K562 (cell line): ENCODE measurements at regions not wholly inside any gene's neighbourhood (a gene's known extent, or its start where the extent isn't known, plus 50 kb on each side); places are given as distances from the start of the nearest gene placed in this dataset.

ENCODE experiments used
- ATAC-seq: fragments of 200-7000 bp; cut with Tn5 transposase; 3 replicates; pipeline ENCODE4 v1.9.1; 2020; ENCODE audit warnings: moderate library complexity
- BruUV-seq: library from RNA; stranded (reverse); fragments of 400-500 nt; replicated peaks from 2 replicates; lab custom pipeline; 2021; lab: Mats Ljungman, UMichigan
- CTCF ChIA-PET: fragments of 300-600 bp; formaldehyde crosslinking; extraction: SDS; loops from one replicate; lab custom pipeline; 2021; ENCODE audit warnings: low intra/inter-chr PET ratio; lab: Yijun Ruan, JAX
- POLR2A ChIA-PET: fragments of 300-600, 350-650 bp; sonication (Branson Sonifier 250); formaldehyde crosslinking; extraction: SDS; loops from one replicate; lab custom pipeline; 2021; ENCODE audit warnings: antibody characterized with exemption, inconsistent platforms; lab: Yijun Ruan, JAX
- DNase-seq, 4 experiments: peaks; one replicate each; pipeline versions ENCODE4 v3.0.0 to v3.0.0-alpha.2; 2011 to 2018; ENCODE audit warnings: low spot score in 3 of 4, mixed read lengths in 3 of 4; ENCODE audit errors: extremely low read depth in 1 of 4
- FAIRE-seq: peaks from 2 replicates; lab custom pipeline; 2011; peaks lifted over from hg19 to GRCh38; lab: Jason Lieb, UNC
- H2AFZ ChIP-seq: 2 replicates; pipeline ENCODE4 v1.6.0; 2011; ENCODE audit warnings: low read depth, low read length, control low read depth, inconsistent platforms
- H3K27ac ChIP-seq: fragments of 200-600 bp; 3 replicates; pipeline ENCODE4 v1.8.0; 2011; ENCODE audit warnings: low read depth, mild to moderate bottlenecking, control low read depth, inconsistent platforms, low read length, moderate library complexity, mixed read lengths; ENCODE audit errors: extremely low read depth
- H3K27me3 ChIP-seq, 2 experiments: fragments of 300-600 bp in 1 of 2; 2 replicates in 1 of 2; 3 replicates in 1 of 2; pipeline versions ENCODE4 v1.6.0 to v1.8.0; 2011; ENCODE audit warnings: inconsistent platforms in 2 of 2, low read length in 2 of 2, mild to moderate bottlenecking in 1 of 2, mixed read lengths in 1 of 2, moderate library complexity in 1 of 2; ENCODE audit not compliant: control insufficient read depth in 2 of 2, insufficient read depth in 2 of 2
- H3K36me3 ChIP-seq: fragments of 300-600 bp; 3 replicates; pipeline ENCODE4 v1.8.0; 2011; ENCODE audit warnings: mild to moderate bottlenecking, low read length, inconsistent platforms; ENCODE audit not compliant: control insufficient read depth, insufficient read depth
- H3K4me1 ChIP-seq, 2 experiments: fragments of 200-600 bp in 1 of 2; replicated peaks in 1 of 2; 2 replicates in 1 of 2; 3 replicates in 1 of 2; pipeline versions ENCODE4 v1.5.1 to v1.8.0; 2011; ENCODE audit warnings: inconsistent platforms in 2 of 2, low read length in 2 of 2, mild to moderate bottlenecking in 1 of 2, mixed read lengths in 1 of 2, moderate library complexity in 1 of 2; ENCODE audit not compliant: control insufficient read depth in 2 of 2, insufficient read depth in 2 of 2
- H3K4me2 ChIP-seq: 2 replicates; pipeline ENCODE4 v1.6.1; 2011; ENCODE audit warnings: low read length, control low read depth, inconsistent platforms, mixed read lengths; ENCODE audit not compliant: insufficient read depth
- H3K4me3 ChIP-seq: fragments of 200-600 bp; sonication (generic), shearing (Covaris generic); 2 replicates; pipeline ENCODE4 v1.5.1; 2016; ENCODE audit warnings: control low read depth, inconsistent platforms
- H3K79me2 ChIP-seq: fragments of 200-600 bp; 3 replicates; pipeline ENCODE4 v1.8.0; 2011; ENCODE audit warnings: low read length, inconsistent platforms; ENCODE audit not compliant: control insufficient read depth, insufficient read depth
- H3K9ac ChIP-seq, 2 experiments: 2 replicates each; pipeline versions ENCODE4 v1.6.0 to v1.6.1; 2011; ENCODE audit warnings: low read depth in 2 of 2, low read length in 2 of 2, control low read depth in 1 of 2, inconsistent platforms in 1 of 2, mild to moderate bottlenecking in 1 of 2, mixed read lengths in 1 of 2; ENCODE audit not compliant: insufficient read depth in 1 of 2
- H3K9me1 ChIP-seq: one replicate; pipeline ENCODE4 v1.6.0; 2011; ENCODE audit warnings: inconsistent platforms, mild to moderate bottlenecking, low read length, moderate library complexity; ENCODE audit not compliant: control insufficient read depth, insufficient read depth
- H3K9me3 ChIP-seq: replicated peaks from 2 replicates; pipeline ENCODE4 v1.5.1; 2011; ENCODE audit warnings: low read depth, low read length, inconsistent platforms; ENCODE audit not compliant: control insufficient read depth, insufficient read depth
- H4K20me1 ChIP-seq: replicated peaks from 2 replicates; pipeline ENCODE4 v1.6.1; 2011; ENCODE audit warnings: low read length, inconsistent platforms, mixed read lengths; ENCODE audit not compliant: control insufficient read depth, insufficient read depth
- BACH1 ChIP-seq: fragments of 200-800 bp; sonication (Bioruptor generic); IDR thresholded peaks from 2 replicates; pipeline ENCODE4 v1.6.1; 2016; ENCODE audit warnings: missing genetic modification characterization, missing compliant biosample characterization
- FOS ChIP-seq: IDR thresholded peaks from 3 replicates; pipeline ENCODE4 v1.6.1; 2011; ENCODE audit not compliant: insufficient read length; ENCODE audit errors: extremely low read depth
- GABPB1 ChIP-seq: sonication (generic); formaldehyde crosslinking; IDR thresholded peaks from 2 replicates; pipeline ENCODE4 v1.8.0; 2022; ENCODE audit warnings: mild to moderate bottlenecking, missing genetic modification reagents
- NCOA2 ChIP-seq, 2 experiments: fragments of 450-650 bp; IDR thresholded peaks; 2 replicates each; pipeline ENCODE4 v1.6.1; 2018; ENCODE audit warnings: mild to moderate bottlenecking in 2 of 2, moderate library complexity in 1 of 2; ENCODE audit not compliant: partially characterized antibody in 2 of 2
- NFATC3 ChIP-seq: fragments of 450-650 bp; IDR thresholded peaks from 2 replicates; pipeline ENCODE4 v1.6.1; 2017; ENCODE audit warnings: mild to moderate bottlenecking
- NR3C1 ChIP-seq: sonication (generic); formaldehyde crosslinking; IDR thresholded peaks from 2 replicates; pipeline ENCODE4 v1.8.1; 2022; ENCODE audit warnings: missing genetic modification reagents
- RAD51 ChIP-seq: fragments of 450-650 bp; IDR thresholded peaks from 2 replicates; pipeline ENCODE4 v1.7.1; 2016; ENCODE audit warnings: low read depth, mild to moderate bottlenecking, borderline replicate concordance
- SETDB1 ChIP-seq: IDR thresholded peaks from one replicate; pipeline ENCODE4 v1.6.1; 2012; ENCODE audit warnings: low read length, control low read depth, inconsistent platforms
- SP2 ChIP-seq: IDR thresholded peaks from 2 replicates; pipeline ENCODE4 v1.6.1; 2011; ENCODE audit warnings: mild to moderate bottlenecking, low read depth, low read length, moderate library complexity; ENCODE audit not compliant: poor library complexity, severe bottlenecking; ENCODE audit errors: extremely low read depth
- TAF7 ChIP-seq: fragments of 450-650 bp; IDR thresholded peaks from 2 replicates; pipeline ENCODE4 v1.6.1; 2016; ENCODE audit warnings: missing genetic modification characterization, missing compliant biosample characterization
- ZNF324 ChIP-seq: fragments of 250-450 bp; sonication (Bioruptor Pico); IDR thresholded peaks from 2 replicates; pipeline ENCODE4 v1.4.0; 2020; ENCODE audit warnings: mild to moderate bottlenecking
- WGBS: fragments of 100-300 bp; shearing (Covaris generic); methylation state at CpG from one replicate; pipeline ENCODE4 v1.1.6; 2016; ENCODE audit warnings: low coverage, mixed read lengths; ENCODE audit not compliant: insufficient coverage; ENCODE audit errors: missing lambda C conversion rate; 5-methylcytosine and 5-hydroxymethylcytosine counted together
- in situ Hi-C: fragments of 300-500 bp; cut with MboI; formaldehyde crosslinking; loops from 4 replicates; pipeline ENCODE4 v1.15.0; 2018; ENCODE audit warnings: inconsistent platforms, mixed read lengths
- intact Hi-C: fragments of 100-400 bp; cut with micrococcal nuclease; formaldehyde crosslinking; loops from 2 replicates; pipeline ENCODE4 v1.14.2; 2022
- TF ChIP-seq, protein P1 (sequence below): sonication (generic); formaldehyde crosslinking; IDR thresholded peaks from 2 replicates; pipeline ENCODE4 v1.9.0; 2022; ENCODE audit warnings: mild to moderate bottlenecking, missing genetic modification reagents
- TF ChIP-seq, protein P2 (sequence below): fragments of 250-450 bp; sonication (Bioruptor Pico); IDR thresholded peaks from 2 replicates; pipeline ENCODE4 v1.5.0; 2021; ENCODE audit warnings: mild to moderate bottlenecking, moderate library complexity
- TF ChIP-seq, protein P3 (sequence below): fragments of 450-650 bp; conservative IDR thresholded peaks from 2 replicates; pipeline ENCODE4 v1.6.1; 2016; ENCODE audit warnings: missing genetic modification characterization, low read depth, mild to moderate bottlenecking, control low read depth, missing compliant biosample characterization

DNA sequence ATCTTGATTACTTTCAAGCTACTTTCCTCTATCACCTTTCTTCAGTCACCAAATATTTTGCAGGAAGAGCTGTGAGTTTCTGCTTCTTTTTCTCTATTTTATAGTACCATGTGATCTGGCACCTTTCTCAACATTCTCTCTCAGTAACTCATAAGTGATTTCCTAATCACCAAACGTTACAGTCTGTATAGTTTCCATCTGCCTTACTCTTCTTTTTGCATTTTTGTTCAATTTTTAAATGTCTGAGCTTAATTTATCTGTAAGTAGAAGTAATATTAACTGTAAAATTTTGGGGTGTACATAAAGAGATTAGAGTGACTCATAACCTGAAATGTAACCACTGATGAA lies 422.1 kb upstream of the SYT1 start:
- 0% methylated on average over 1 of the region's 1 CpG for WGBS

DNA sequence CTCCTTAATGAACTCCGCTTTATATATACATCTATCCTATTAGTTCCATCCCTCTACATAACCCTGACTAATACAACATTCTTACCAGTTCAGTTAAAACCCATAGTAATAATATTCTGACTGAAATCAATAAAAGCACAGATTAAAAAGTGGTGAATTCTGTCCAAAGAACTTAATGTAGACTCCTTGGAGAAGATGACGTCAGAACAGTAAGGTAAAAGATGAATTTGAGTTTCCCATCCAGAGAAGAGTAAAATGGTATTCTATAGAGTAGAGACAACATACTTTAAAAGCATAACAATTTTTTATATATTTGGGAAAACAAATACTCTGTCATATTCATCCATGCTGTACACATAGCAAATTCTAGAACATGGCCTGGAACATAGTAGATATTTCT lies 418.0 kb upstream of the SYT1 start:
- FAIRE-seq, result no peak
- no peaks in the 10 kb centered on the region for H3K4me1 ChIP-seq
- no peak overlapping the region for H3K27ac ChIP-seq
- intact Hi-C loops, result no loop called here
- POLR2A ChIA-PET, result no interaction called here
- H3K79me2 ChIP-seq, result no peaks in the 10 kb centered on the region
- H2AFZ ChIP-seq, result no peak overlapping the region
- 0% methylated on average over 2 of the region's 2 CpGs for WGBS
- no peak overlapping the region for H3K9ac ChIP-seq
- H3K9me3 ChIP-seq, result no peaks in the 10 kb centered on the region
- H4K20me1 ChIP-seq, result no peaks in the 10 kb centered on the region
- H3K4me3 ChIP-seq, result no peak overlapping the region
- no peaks in the 10 kb centered on the region for H3K27me3 ChIP-seq
- no peak for ATAC-seq
- no peaks in the 10 kb centered on the region for H3K9me1 ChIP-seq
- H3K4me2 ChIP-seq, result no peak overlapping the region
- BruUV-seq, result no TSS peak
- H3K36me3 ChIP-seq, result no peaks in the 10 kb centered on the region
- CTCF ChIA-PET, result no interaction called here
- no peak for DNase-seq
- in situ Hi-C loops, result no loop called here
- TF ChIP-seq, protein P1, sequence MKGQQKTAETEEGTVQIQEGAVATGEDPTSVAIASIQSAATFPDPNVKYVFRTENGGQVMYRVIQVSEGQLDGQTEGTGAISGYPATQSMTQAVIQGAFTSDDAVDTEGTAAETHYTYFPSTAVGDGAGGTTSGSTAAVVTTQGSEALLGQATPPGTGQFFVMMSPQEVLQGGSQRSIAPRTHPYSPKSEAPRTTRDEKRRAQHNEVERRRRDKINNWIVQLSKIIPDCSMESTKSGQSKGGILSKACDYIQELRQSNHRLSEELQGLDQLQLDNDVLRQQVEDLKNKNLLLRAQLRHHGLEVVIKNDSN, result no peak
- TF ChIP-seq TAF7 (tag), result no peak
- no peak for TF ChIP-seq SETDB1
- TF ChIP-seq ZNF324 (CRISPR knock-in tag), result no peak
- no peak for TF ChIP-seq NCOA2 (IDR thresholded peaks at IDR 0.05; ENCODE audit: partially characterized antibody in 2 of 2)
- TF ChIP-seq, protein P2, sequence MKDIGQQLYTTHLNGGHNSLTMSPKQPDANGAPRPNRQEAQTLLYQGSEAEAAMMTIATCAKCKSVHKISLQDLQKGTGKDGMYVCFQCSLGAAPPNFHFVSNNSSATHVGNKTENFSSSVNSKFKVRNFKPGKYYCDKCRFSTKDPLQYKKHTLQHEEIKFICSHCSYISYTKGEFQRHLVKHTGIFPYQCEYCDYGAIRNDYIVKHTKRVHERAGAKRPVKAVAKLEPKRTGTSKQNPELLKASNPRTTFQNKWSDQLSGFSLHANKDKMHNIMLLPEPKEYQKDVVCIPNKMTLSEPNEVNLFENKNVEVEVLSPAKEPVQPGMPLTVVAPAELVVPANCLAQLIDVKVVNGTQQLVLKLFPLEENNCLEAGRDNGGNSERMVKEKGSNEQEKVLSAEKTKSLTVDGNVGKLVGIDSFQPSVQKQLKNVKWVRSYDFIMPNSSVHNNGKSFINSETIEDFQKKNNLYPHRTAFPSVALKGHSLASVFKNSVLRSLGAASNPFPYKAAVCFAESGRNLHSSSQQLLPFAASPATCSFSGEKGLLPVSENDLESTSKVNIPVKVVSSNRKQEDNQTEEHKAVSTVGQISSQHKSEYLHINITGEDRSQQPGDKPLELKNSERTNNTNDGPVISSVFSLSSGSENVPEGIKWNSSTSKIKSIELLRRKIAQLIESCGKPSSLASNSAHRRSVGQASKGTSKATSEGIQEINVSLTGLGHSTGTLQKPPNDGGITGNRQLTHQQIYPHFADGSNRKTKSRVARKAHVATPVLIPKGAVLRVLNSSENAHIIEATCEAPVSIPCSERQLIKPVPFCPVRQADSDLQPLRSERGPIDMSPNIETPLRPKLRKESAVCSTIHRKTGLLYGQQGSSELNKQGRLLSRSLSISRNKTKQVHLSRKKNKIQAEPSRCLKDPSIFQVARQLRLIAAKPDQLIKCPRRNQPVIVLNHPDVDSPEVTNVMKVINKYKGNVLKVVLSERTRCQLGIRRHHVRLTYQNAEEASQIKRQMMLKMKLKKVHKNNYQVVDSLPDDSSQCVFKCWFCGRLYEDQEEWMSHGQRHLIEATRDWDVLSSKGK (CRISPR knock-in tag), result no peak
- no peak for TF ChIP-seq SP2
- no peak for TF ChIP-seq NR3C1 (CRISPR knock-in tag)

More for the DNA sequence above, 422.1 kb upstream of the SYT1 start:
- Histone ChIP-seq H3K4me1 (no peaks in the 10 kb centered on the region), H3K4me2 (no peak overlapping the region), H2AFZ (no peak overlapping the region), H3K36me3 (no peaks in the 10 kb centered on the region), H3K4me3 (no peak overlapping the region), H3K27ac (no peak overlapping the region), H4K20me1 (no peaks in the 10 kb centered on the region), H3K9me1 (no peaks in the 10 kb centered on the region), H3K9ac (no peak overlapping the region), H3K9me3 (no peaks in the 10 kb centered on the region; the same call in 1 of the 2 replicates), H3K79me2 (no peaks in the 10 kb centered on the region), H3K27me3 (no peaks in the 10 kb centered on the region)
- no peak for FAIRE-seq
- no peak for DNase-seq
- in situ Hi-C loops, result no loop called here
- no peak for TF ChIP-seq GABPB1 (CRISPR knock-in tag)
- no peak for TF ChIP-seq BACH1
- TF ChIP-seq RAD51, result no peak
- TF ChIP-seq NFATC3, result no peak
- no peak for TF ChIP-seq FOS
- TF ChIP-seq, protein P3, sequence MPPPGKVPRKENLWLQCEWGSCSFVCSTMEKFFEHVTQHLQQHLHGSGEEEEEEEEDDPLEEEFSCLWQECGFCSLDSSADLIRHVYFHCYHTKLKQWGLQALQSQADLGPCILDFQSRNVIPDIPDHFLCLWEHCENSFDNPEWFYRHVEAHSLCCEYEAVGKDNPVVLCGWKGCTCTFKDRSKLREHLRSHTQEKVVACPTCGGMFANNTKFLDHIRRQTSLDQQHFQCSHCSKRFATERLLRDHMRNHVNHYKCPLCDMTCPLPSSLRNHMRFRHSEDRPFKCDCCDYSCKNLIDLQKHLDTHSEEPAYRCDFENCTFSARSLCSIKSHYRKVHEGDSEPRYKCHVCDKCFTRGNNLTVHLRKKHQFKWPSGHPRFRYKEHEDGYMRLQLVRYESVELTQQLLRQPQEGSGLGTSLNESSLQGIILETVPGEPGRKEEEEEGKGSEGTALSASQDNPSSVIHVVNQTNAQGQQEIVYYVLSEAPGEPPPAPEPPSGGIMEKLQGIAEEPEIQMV (tag), result no peak
- ChIA-PET CTCF (no interaction called here), POLR2A (no interaction called here)
- intact Hi-C loops, result no loop called here
- BruUV-seq, result no TSS peak
- no peak for ATAC-seq
